NCI-H1694 treated with DMSO at 0.1 percent for 48 hours (cell line): ENCODE measurements at regions not wholly inside any gene's neighbourhood (a gene's known extent, or its start where the extent isn't known, plus 50 kb on each side); places are given as distances from the start of the nearest gene placed in this dataset.

Source experiments
- DNase-seq: peaks from one replicate; lab custom pipeline; 2025; lab: John Stamatoyannopoulos, UW

DNA sequence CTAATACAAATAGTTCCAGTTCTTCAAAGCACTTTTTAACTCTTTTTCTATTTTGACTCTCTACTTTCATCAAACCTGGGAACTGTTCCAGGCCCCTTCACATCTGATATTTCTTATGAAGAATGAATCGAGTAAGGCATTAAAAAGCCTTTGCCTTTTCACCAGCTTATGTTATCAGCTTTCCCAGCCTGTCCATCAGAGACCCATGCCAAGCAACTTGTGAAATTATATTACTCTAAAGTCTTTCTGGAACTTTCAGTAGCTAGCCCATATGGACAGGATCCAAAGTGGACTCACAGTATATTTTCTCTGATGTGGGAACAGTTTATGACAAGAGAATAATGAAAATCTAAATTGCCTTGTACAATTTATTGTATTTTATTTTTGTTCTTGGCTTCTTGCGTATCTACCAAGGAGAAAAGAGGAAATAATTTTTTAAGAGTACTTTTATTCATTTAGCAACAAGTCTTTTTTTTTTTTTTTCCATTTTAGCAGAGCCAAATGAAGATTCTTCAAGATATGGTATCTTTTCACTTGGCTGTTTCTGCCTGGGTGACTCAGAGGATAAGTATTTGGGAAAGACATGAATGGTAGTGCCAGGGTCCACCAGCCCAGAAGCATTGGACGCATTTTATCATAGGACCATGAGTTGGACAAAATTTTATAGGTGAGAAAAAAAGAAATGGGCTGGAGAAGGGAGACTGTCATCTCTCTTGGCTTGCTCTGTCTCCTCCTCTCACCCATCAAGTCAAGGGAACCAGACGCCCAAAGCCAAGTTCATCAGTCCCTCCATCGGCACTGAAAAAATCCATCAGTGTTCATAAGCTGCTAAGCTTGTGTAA is 195.8 kb upstream of the NEBL start:
- DNase-seq = no peak

GRCh38 chr10:21090609-21091082 is 193.5 kb upstream of the NEBL start:
- DNase-seq = no peak

GRCh38 chr10:21087476-21087875 is 190.4 kb upstream of the NEBL start:
- DNase-seq = no peak

GRCh38 chr10:21084700-21085099 is 187.6 kb upstream of the NEBL start:
- no peak for DNase-seq

GRCh38 chr10:21083861-21084260 is 186.8 kb upstream of the NEBL start:
- no peak for DNase-seq

DNA sequence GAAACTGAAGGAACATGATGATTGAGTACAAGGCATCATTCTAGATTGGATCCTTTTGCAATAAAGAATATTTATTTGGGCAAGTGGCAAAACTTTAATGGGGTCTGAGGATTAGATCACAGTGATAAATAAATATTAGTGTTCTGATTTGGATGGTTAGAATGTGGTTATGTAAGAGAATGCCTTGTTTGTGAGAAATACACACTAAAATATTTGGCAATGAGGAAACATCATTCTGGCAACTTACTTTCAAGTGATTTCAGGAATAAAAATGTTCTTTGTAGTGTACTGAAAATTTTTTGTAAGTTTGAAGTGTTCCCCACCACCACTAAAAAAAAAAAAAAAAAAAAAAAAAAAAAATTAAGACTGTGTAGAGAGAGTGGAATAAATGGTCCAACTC is 185.1 kb upstream of the NEBL start:
- no peak for DNase-seq

GRCh38 chr10:21080261-21080660 is 183.2 kb upstream of the NEBL start:
- no peak for DNase-seq

- no peak for DNase-seq
These were observed 182.2 kb upstream of the NEBL start for GRCh38 chr10:21079330-21079658.

DNA sequence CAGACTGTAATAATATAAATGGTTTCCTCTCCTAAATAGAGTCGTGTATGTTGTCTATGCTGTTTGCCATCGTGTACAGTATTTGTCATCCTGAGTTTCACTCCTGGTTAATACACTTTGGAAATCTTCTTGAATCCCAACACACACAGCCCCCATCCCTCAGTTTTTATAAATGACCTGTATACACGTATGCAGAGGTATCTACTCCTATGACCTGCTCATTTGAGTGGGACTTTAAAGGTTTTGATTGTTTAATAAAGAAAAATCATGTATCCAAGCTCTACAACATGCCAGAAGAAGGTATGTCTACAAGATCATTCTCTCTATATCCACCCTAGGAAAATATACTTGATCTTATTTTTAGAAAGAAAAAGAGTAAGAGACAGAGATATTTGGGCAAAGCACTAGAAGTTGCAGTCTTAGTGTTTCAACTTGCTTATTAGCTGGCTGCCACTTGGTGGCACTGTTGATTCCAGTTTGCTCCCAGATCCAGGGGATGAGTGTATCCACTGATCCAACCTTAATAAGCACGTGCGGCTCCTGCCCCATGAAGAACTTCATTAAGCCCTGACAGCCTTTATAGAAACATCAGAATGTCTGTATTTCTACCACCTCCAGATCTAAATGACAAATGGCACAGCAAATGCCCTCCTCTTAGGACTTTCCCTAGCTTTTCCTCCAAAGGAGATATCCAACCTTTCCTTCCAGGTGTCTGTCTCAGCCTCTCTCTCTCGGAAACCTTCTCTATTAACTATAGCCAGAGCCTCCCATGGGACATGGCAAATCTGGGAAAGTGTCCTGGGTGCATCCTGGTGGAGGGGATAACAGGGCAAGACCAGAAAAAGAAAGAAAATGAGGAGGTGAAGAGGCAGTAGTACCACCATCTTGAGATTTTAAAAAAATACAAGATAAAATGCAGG is 181.6 kb upstream of the NEBL start:
- peak; percentile 6 for DNase-seq

DNA sequence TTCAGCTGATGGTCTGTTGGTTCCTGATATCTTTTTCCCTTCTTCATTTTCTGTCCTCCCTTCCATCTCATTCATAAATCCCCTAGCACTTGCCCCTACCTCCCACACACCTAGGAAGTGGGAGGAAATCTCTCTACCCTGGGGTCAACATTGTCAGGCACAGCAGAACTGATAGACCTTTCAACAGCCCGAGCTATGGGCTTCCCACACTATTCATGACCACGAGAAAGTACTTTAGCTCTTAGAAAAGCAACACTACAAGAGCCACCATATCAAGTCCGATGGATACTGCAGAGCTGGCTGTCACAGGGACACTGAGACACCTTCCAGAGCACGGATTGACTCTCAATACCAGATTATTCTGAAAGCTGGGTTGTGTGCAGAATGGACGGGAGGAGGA is 180.6 kb upstream of the NEBL start:
- no peak for DNase-seq

- no peak for DNase-seq
These were observed 179.3 kb upstream of the NEBL start for GRCh38 chr10:21076381-21076780.

GRCh38 chr10:21075880-21076279 is 178.8 kb upstream of the NEBL start:
- no peak for DNase-seq

- DNase-seq = no peak
These were observed 174.0 kb upstream of the NEBL start for GRCh38 chr10:21071001-21071673.

GRCh38 chr10:21069929-21070700 is 173.0 kb upstream of the NEBL start:
- no peak for DNase-seq

DNA sequence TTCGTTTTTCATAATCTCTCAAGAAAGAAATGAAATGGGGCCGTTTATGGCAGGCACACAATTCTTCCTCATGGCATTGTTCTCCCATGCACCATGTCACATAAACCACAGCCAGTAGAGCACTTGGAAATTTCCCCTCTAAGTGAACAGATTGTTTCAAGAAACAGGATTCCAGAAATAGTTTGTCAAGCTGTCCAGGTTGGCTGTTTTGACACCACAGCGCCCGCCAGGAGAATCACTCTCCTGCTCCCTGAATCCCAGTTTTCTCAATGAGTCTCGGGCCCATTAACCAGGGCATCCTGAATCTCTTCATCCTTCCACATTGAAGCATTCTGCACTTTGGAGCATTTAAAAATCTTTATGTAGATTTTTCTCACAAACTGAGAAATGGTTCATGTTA is 172.2 kb upstream of the NEBL start:
- no peak for DNase-seq

GRCh38 chr10:21068026-21068656 is 171.0 kb upstream of the NEBL start:
- no peak for DNase-seq

- DNase-seq = no peak
These were observed 168.6 kb upstream of the NEBL start for GRCh38 chr10:21065621-21066248.

GRCh38 chr10:21061982-21062381 is 164.9 kb upstream of the NEBL start:
- DNase-seq = no peak

DNA sequence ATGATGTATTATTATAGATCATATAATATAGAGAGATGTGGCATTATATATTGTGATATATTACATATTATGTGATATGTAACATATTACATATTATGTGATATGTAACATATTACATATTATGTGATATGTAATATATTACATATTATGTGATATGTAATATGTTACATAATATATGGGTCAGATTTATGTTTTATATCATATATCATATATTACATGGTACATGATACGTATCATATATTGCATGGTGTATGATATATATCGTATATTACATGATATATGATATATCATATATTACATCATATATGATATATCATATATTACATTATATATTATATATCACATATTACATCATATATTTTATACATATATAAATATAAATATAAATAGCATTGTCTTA is 164.1 kb upstream of the NEBL start:
- no peak for DNase-seq

DNA sequence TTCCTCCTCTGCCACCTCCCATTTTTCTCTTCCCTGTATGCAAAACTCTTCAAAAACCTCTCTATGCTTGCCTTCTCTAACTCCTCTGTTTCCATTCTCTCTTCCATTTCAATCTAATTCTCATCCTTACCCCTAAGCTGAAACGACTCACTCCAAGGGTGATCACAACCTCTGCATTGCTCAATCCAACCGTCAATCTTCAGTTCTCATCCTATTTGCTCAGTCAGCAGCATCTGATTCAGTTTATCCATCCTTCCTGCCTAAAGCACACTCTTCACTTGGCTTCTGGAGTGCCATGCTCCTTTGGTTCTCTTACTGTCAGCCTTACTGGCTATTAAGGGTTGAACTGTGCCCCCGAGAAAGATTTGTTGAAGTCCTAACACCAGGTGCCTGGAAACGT is 163.5 kb upstream of the NEBL start:
- no peak for DNase-seq

DNA sequence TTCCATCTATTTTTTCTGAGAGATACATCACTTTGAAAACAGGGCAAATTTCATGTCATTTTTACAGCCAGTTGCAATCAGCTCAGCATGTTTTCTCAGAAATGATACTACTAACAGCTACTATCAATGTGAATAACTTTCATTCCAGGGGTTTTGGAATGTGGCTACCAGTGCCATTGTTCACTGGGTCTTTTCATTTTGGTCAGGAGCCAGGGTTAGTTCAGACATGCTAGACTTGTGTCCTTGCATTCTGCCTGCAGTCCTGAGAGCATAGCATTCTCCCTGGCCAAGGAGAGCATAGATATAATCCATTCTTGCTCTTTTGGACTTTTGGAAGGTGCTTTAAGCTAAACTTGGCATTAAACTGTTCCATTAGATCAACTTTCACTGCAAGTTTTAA is 160.9 kb upstream of the NEBL start:
- no peak for DNase-seq
